Nephron (organoid): ENCODE measurements at regions not wholly inside any gene's neighbourhood (a gene's known extent, or its start where the extent isn't known, plus 50 kb on each side); places are given as distances from the start of the nearest gene placed in this dataset.
"Not testable (repeated sequence)": the region's sequence is repeated elsewhere in the genome, so short reads cannot be mapped to it uniquely, and the experiment has no call there.

Experiments used
- H3K27ac Mint-ChIP-seq, 3 experiments: 2 replicates each; pipeline ENCODE4 v1.8.0; 2020; ENCODE audit warnings: mixed read lengths in 3 of 3, mild to moderate bottlenecking in 2 of 3, moderate library complexity in 1 of 3
- H3K27me3 Mint-ChIP-seq: 2 replicates; pipeline ENCODE4 v1.8.0; 2021; ENCODE audit warnings: low read depth, mild to moderate bottlenecking, moderate library complexity, mixed read lengths
- H3K36me3 Mint-ChIP-seq: 2 replicates; pipeline ENCODE4 v1.8.0; 2020; ENCODE audit warnings: low read depth, mixed read lengths
- H3K4me1 Mint-ChIP-seq: 2 replicates; pipeline ENCODE4 v1.8.0; 2020; ENCODE audit warnings: mixed read lengths
- H3K4me3 Mint-ChIP-seq, 3 experiments: 2 replicates each; pipeline ENCODE4 v1.8.0; 2020; ENCODE audit warnings: mild to moderate bottlenecking in 3 of 3, mixed read lengths in 3 of 3, moderate library complexity in 2 of 3
- H3K9me3 Mint-ChIP-seq: 2 replicates; pipeline ENCODE4 v1.8.0; 2020; ENCODE audit warnings: mixed read lengths
- CTCF ChIP-seq, 3 experiments: fragments of 200-600 bp; sonication (generic); IDR thresholded peaks; one replicate each; pipeline ENCODE4 v1.5.0; 2021; ENCODE audit warnings: antibody characterized with exemption in 3 of 3; ENCODE audit not compliant: unreplicated experiment in 3 of 3

- Mint-ChIP-seq H3K36me3 (no peaks in the 10 kb centered on the region), H3K9me3 (peaks cover 15% of the 10 kb centered on the region), H3K4me1 (no peaks in the 10 kb centered on the region), H3K27me3 (no peaks in the 10 kb centered on the region), H3K4me3 (no peak overlapping the region), H3K27ac (no peak overlapping the region)
- TF ChIP-seq CTCF (IDR thresholded peaks at IDR 0.05; ENCODE audit: unreplicated experiment in 3 of 3): peak; percentile 27 to 60 (median 42)
Observed at GRCh38 chr7:93799750-93800357, 90.7 kb downstream of the TFPI2 start.

GRCh38 chr7:93793084-93793697 is 97.4 kb downstream of the TFPI2 start:
- H3K36me3 Mint-ChIP-seq, H3K9me3 Mint-ChIP-seq, H3K4me3 Mint-ChIP-seq, H3K4me1 Mint-ChIP-seq, H3K27ac Mint-ChIP-seq, H3K27me3 Mint-ChIP-seq: not testable (repeated sequence)

- Mint-ChIP-seq H3K4me1 (no peaks in the 10 kb centered on the region), H3K27ac (no peak overlapping the region), H3K36me3 (no peaks in the 10 kb centered on the region), H3K4me3 (no peak overlapping the region), H3K27me3 (no peaks in the 10 kb centered on the region), H3K9me3 (no peaks in the 10 kb centered on the region)
- TF ChIP-seq CTCF (IDR thresholded peaks at IDR 0.05; ENCODE audit: unreplicated experiment in 3 of 3): no peak
Observed at GRCh38 chr7:93779115-93779514, 111.4 kb downstream of the TFPI2 start.

GRCh38 chr7:93778384-93778783 is 112.2 kb downstream of the TFPI2 start:
- no peak for TF ChIP-seq CTCF (IDR thresholded peaks at IDR 0.05; ENCODE audit: unreplicated experiment in 3 of 3)
- no peaks in the 10 kb centered on the region for H3K27me3 Mint-ChIP-seq
- H3K9me3 Mint-ChIP-seq: no peaks in the 10 kb centered on the region
- no peaks in the 10 kb centered on the region for H3K4me1 Mint-ChIP-seq
- no peaks in the 10 kb centered on the region for H3K36me3 Mint-ChIP-seq
- H3K27ac Mint-ChIP-seq: no peak overlapping the region
- H3K4me3 Mint-ChIP-seq: no peak overlapping the region

GRCh38 chr7:93773446-93773845 is 117.1 kb downstream of the TFPI2 start:
- Mint-ChIP-seq H3K9me3 (no peaks in the 10 kb centered on the region), H3K27me3 (peaks cover 5% of the 10 kb centered on the region), H3K36me3 (no peaks in the 10 kb centered on the region), H3K4me3 (no peak overlapping the region), H3K4me1 (no peaks in the 10 kb centered on the region), H3K27ac (no peak overlapping the region)
- TF ChIP-seq CTCF (IDR thresholded peaks at IDR 0.05; ENCODE audit: unreplicated experiment in 3 of 3): no peak

GRCh38 chr7:93765475-93765874 is 125.1 kb downstream of the TFPI2 start:
- TF ChIP-seq CTCF (IDR thresholded peaks at IDR 0.05; ENCODE audit: unreplicated experiment in 3 of 3): no peak
- Mint-ChIP-seq H3K4me3 (no peak overlapping the region), H3K4me1 (no peaks in the 10 kb centered on the region), H3K27ac (no peak overlapping the region), H3K27me3 (no peaks in the 10 kb centered on the region), H3K9me3 (no peaks in the 10 kb centered on the region), H3K36me3 (no peaks in the 10 kb centered on the region)
